IMR-90 (cell line): ENCODE measurements at regions not wholly inside any gene's neighbourhood (a gene's known extent, or its start where the extent isn't known, plus 50 kb on each side); places are given as distances from the start of the nearest gene placed in this dataset.

Experiments used
- ATAC-seq: fragments of 200-7000 bp; cut with Tn5 transposase; 2 replicates; pipeline ENCODE4 v1.9.1; 2020; ENCODE audit warnings: low read depth, mild to moderate bottlenecking, moderate library complexity
- BruUV-seq: library from RNA; stranded (reverse); fragments of 400-500 nt; replicated peaks from 2 replicates; lab custom pipeline; 2021; lab: Mats Ljungman, UMichigan
- CTCF ChIA-PET: fragments of 300-600 bp; formaldehyde crosslinking; extraction: SDS; loops from one replicate; lab custom pipeline; 2021; ENCODE audit warnings: antibody characterized with exemption; lab: Yijun Ruan, JAX
- POLR2A ChIA-PET: fragments of 300-600 bp; sonication (Branson Sonifier 250); formaldehyde crosslinking; loops from one replicate; lab custom pipeline; 2022; ENCODE audit warnings: antibody characterized with exemption; ENCODE audit not compliant: unreplicated experiment; lab: Charles Lee
- DNase-seq: peaks from one replicate; pipeline ENCODE4 v3.0.0; 2013
- H2AFZ ChIP-seq: replicated peaks from 2 replicates; pipeline ENCODE3; 2013; ENCODE audit warnings: low read length, mild to moderate bottlenecking; ENCODE audit not compliant: poor library complexity
- H2AK5ac ChIP-seq: 2 replicates; pipeline ENCODE4 v1.6.1; 2013; ENCODE audit warnings: low read depth, low read length, inconsistent platforms
- H2AK9ac ChIP-seq: replicated peaks from 2 replicates; pipeline ENCODE3; 2013; ENCODE audit warnings: mild to moderate bottlenecking, low read depth, low read length, moderate library complexity; ENCODE audit not compliant: poor library complexity
- H2BK120ac ChIP-seq: 2 replicates; pipeline ENCODE4 v1.6.1; 2013; ENCODE audit warnings: low read depth, low read length, inconsistent platforms
- H2BK15ac ChIP-seq: 3 replicates; pipeline ENCODE4 v1.6.1; 2013; ENCODE audit warnings: low read depth, low read length, inconsistent platforms
- H2BK20ac ChIP-seq: 2 replicates; pipeline ENCODE4 v1.6.1; 2013; ENCODE audit warnings: low read depth, mild to moderate bottlenecking, inconsistent platforms, low read length, moderate library complexity
- H2BK5ac ChIP-seq: 2 replicates; pipeline ENCODE4 v1.6.1; 2013; ENCODE audit warnings: mild to moderate bottlenecking, low read depth, low read length, inconsistent platforms; ENCODE audit not compliant: poor library complexity, severe bottlenecking
- H3K14ac ChIP-seq: replicated peaks from 2 replicates; pipeline ENCODE4 v1.6.1; 2013; ENCODE audit warnings: low read depth, low read length, inconsistent platforms
- H3K18ac ChIP-seq: 2 replicates; pipeline ENCODE4 v1.6.1; 2013; ENCODE audit warnings: low read depth, low read length, control low read depth
- H3K23ac ChIP-seq: 2 replicates; pipeline ENCODE4 v1.6.1; 2013; ENCODE audit warnings: low read depth, low read length, inconsistent platforms
- H3K27ac ChIP-seq: 2 replicates; pipeline ENCODE4 v1.5.1; 2013; ENCODE audit warnings: mild to moderate bottlenecking, control low read depth, low read length; ENCODE audit not compliant: insufficient read depth
- H3K27me3 ChIP-seq: 2 replicates; pipeline ENCODE4 v1.6.1; 2013; ENCODE audit warnings: low read length; ENCODE audit not compliant: control insufficient read depth, insufficient read depth
- H3K36me3 ChIP-seq: 2 replicates; pipeline ENCODE4 v1.6.1; 2013; ENCODE audit warnings: low read length, mixed read lengths; ENCODE audit not compliant: control insufficient read depth, insufficient read depth
- H3K4ac ChIP-seq: 2 replicates; pipeline ENCODE4 v1.6.1; 2013; ENCODE audit warnings: low read depth, low read length, inconsistent platforms
- H3K4me1 ChIP-seq: 2 replicates; pipeline ENCODE4 v1.6.1; 2013; ENCODE audit warnings: low read length, mixed read lengths; ENCODE audit not compliant: control insufficient read depth, insufficient read depth
- H3K4me2 ChIP-seq: 2 replicates; pipeline ENCODE4 v1.6.1; 2013; ENCODE audit warnings: low read depth, mild to moderate bottlenecking, control low read depth, low read length, moderate library complexity
- H3K4me3 ChIP-seq: 2 replicates; pipeline ENCODE4 v1.5.1; 2013; ENCODE audit warnings: low read depth, mild to moderate bottlenecking, control low read depth, low read length, moderate library complexity; ENCODE audit not compliant: insufficient read depth
- H3K56ac ChIP-seq: 2 replicates; pipeline ENCODE4 v1.6.1; 2013; ENCODE audit warnings: low read length, inconsistent platforms; ENCODE audit not compliant: insufficient read depth; ENCODE audit errors: extremely low read depth
- H3K79me1 ChIP-seq, 2 experiments: 2 replicates each; pipeline ENCODE4 v1.6.1; 2013; ENCODE audit warnings: low read length in 2 of 2, inconsistent platforms in 1 of 2, low read depth in 1 of 2
- H3K9ac ChIP-seq: 2 replicates; pipeline ENCODE4 v1.6.1; 2013; ENCODE audit warnings: low read depth, low read length, control low read depth
- H3K9me1 ChIP-seq: 2 replicates; pipeline ENCODE4 v1.6.1; 2013; ENCODE audit warnings: low read length, inconsistent platforms; ENCODE audit not compliant: insufficient read depth
- H3K9me3 ChIP-seq: 2 replicates; pipeline ENCODE4 v1.6.1; 2013; ENCODE audit warnings: low read length; ENCODE audit not compliant: control insufficient read depth, insufficient read depth
- H4K20me1 ChIP-seq: 2 replicates; pipeline ENCODE4 v1.6.1; 2013; ENCODE audit warnings: low read length, inconsistent platforms; ENCODE audit not compliant: insufficient read depth
- H4K5ac ChIP-seq: 2 replicates; pipeline ENCODE4 v1.6.1; 2013; ENCODE audit warnings: mild to moderate bottlenecking, low read depth, low read length, control low read depth
- H4K8ac ChIP-seq, 2 experiments: 2 replicates each; pipeline ENCODE4 v1.6.1; 2013; ENCODE audit warnings: low read depth in 2 of 2, low read length in 2 of 2, control low read depth in 1 of 2, inconsistent platforms in 1 of 2
- H4K91ac ChIP-seq: 2 replicates; pipeline ENCODE4 v1.6.1; 2013; ENCODE audit warnings: low read depth, low read length, inconsistent platforms; ENCODE audit not compliant: insufficient read depth
- BHLHE40 ChIP-seq: fragments of 150-350 bp; IDR thresholded peaks from 2 replicates; pipeline ENCODE4 v1.6.1; 2016; ENCODE audit warnings: mild to moderate bottlenecking, low read depth, low read length
- CEBPB ChIP-seq: IDR thresholded peaks from 2 replicates; pipeline ENCODE4 v1.6.1; 2012; ENCODE audit warnings: low read depth, low read length, improper control_type of control experiment
- CHD1 ChIP-seq: IDR thresholded peaks from 2 replicates; pipeline ENCODE4 v1.6.1; 2012; ENCODE audit warnings: low read depth, low read length, improper control_type of control experiment
- CTCF ChIP-seq: conservative IDR thresholded peaks from 2 replicates; pipeline ENCODE4 v1.5.1; 2012; ENCODE audit warnings: mild to moderate bottlenecking, low read depth, low read length, improper control_type of control experiment
- ELK1 ChIP-seq: fragments of 150-350 bp; IDR thresholded peaks from 2 replicates; pipeline ENCODE4 v1.6.1; 2016; ENCODE audit warnings: low read depth, mild to moderate bottlenecking, low read length, moderate library complexity, borderline replicate concordance
- MAFK ChIP-seq: IDR thresholded peaks from 2 replicates; pipeline ENCODE4 v1.6.1; 2012; ENCODE audit warnings: low read depth, low read length, improper control_type of control experiment
- MAZ ChIP-seq: IDR thresholded peaks from 2 replicates; pipeline ENCODE4 v1.6.1; 2012; ENCODE audit warnings: low read depth, mild to moderate bottlenecking, low read length, improper control_type of control experiment, moderate library complexity, borderline replicate concordance
- MXI1 ChIP-seq: IDR thresholded peaks from 2 replicates; pipeline ENCODE4 v1.6.1; 2012; ENCODE audit warnings: low read depth, mild to moderate bottlenecking, low read length, moderate library complexity, borderline replicate concordance
- NFE2L2 ChIP-seq: fragments of 150-350 bp; IDR thresholded peaks from 2 replicates; pipeline ENCODE4 v1.6.1; 2016; ENCODE audit warnings: low read depth, mild to moderate bottlenecking, low read length
- POLR2A ChIP-seq: IDR thresholded peaks from 2 replicates; pipeline ENCODE4 v1.6.1; 2012; ENCODE audit warnings: mild to moderate bottlenecking, low read depth, low read length
- RAD21 ChIP-seq: IDR thresholded peaks from 2 replicates; pipeline ENCODE4 v1.6.1; 2012; ENCODE audit warnings: low read length, improper control_type of control experiment
- RCOR1 ChIP-seq: IDR thresholded peaks from 2 replicates; pipeline ENCODE4 v1.6.1; 2012; ENCODE audit warnings: mild to moderate bottlenecking, low read length, improper control_type of control experiment; ENCODE audit not compliant: insufficient replicate concordance
- RFX5 ChIP-seq: IDR thresholded peaks from 2 replicates; pipeline ENCODE4 v1.8.0; 2012; ENCODE audit warnings: low read depth, mild to moderate bottlenecking, low read length, moderate library complexity
- SMC3 ChIP-seq: fragments of 150-350 bp; IDR thresholded peaks from 2 replicates; pipeline ENCODE4 v1.6.1; 2016; ENCODE audit warnings: low read depth, mild to moderate bottlenecking, antibody characterized with exemption, low read length, moderate library complexity
- USF2 ChIP-seq: fragments of 150-350 bp; IDR thresholded peaks from 2 replicates; pipeline ENCODE4 v1.6.1; 2017; ENCODE audit warnings: mild to moderate bottlenecking, antibody characterized with exemption, low read length, low read depth
- WGBS, 2 experiments: methylation state at CpG; one replicate each; pipeline versions ENCODE4 v1.1.5 to v1.1.7; 2013; ENCODE audit warnings: missing lambda C conversion rate in 2 of 2; ENCODE audit not compliant: insufficient read length in 1 of 2; ENCODE audit errors: extremely low coverage in 2 of 2; 5-methylcytosine and 5-hydroxymethylcytosine counted together
- dilution Hi-C: fragments of 300-500 bp; cut with HindIII; formaldehyde crosslinking; loops from one replicate; pipeline ENCODE4 v1.14.3; 2018; ENCODE audit warnings: low sequenced_read_pairs; ENCODE audit not compliant: unreplicated experiment
- in situ Hi-C: fragments of 300-500 bp; cut with MboI; formaldehyde crosslinking; loops from 3 replicates; pipeline ENCODE4 v1.14.3; 2019; ENCODE audit warnings: low sequenced_read_pairs, inconsistent platforms, mixed read lengths
- intact Hi-C: fragments of 100-400 bp; cut with micrococcal nuclease; formaldehyde crosslinking; loops from 2 replicates; pipeline ENCODE4 v1.10.0; 2022

- in situ Hi-C loops (no loop called here), dilution Hi-C loops (no loop called here), intact Hi-C loops (no loop called here)
- Histone ChIP-seq H2BK20ac (no peak overlapping the region), H3K9me3 (no peaks in the 10 kb centered on the region), H4K8ac (no peak overlapping the region), H3K56ac (no peak overlapping the region), H3K4ac (no peak overlapping the region), H2AK9ac (no peak overlapping the region), H2BK15ac (no peak overlapping the region), H3K27ac (no peak overlapping the region), H3K14ac (no peak overlapping the region), H4K91ac (no peak overlapping the region), H3K18ac (no peak overlapping the region), H2AFZ (no peak overlapping the region), H2AK5ac (no peak overlapping the region), H3K4me3 (no peak overlapping the region), H4K5ac (no peak overlapping the region), H3K4me1 (no peaks in the 10 kb centered on the region), H3K4me2 (no peak overlapping the region), H3K9me1 (no peaks in the 10 kb centered on the region), H3K36me3 (no peaks in the 10 kb centered on the region), H3K27me3 (peaks cover 30% of the 10 kb centered on the region), H3K79me1 (no peaks in the 10 kb centered on the region), H2BK120ac (no peak overlapping the region), H2BK5ac (no peak overlapping the region), H3K23ac (no peak overlapping the region), H3K9ac (no peak overlapping the region), H4K20me1 (no peaks in the 10 kb centered on the region)
- ChIA-PET POLR2A (no interaction called here), CTCF (no interaction called here)
- BruUV-seq, result no TSS peak
- no peak for DNase-seq
- ATAC-seq, result no peak
- no peak for TF ChIP-seq USF2
- no peak for TF ChIP-seq MXI1
- no peak for TF ChIP-seq NFE2L2
- no peak for TF ChIP-seq MAZ
- TF ChIP-seq BHLHE40, result no peak
- no peak for TF ChIP-seq MAFK
- TF ChIP-seq CTCF, result no peak
- no peak for TF ChIP-seq RAD21
- TF ChIP-seq CHD1, result no peak
- TF ChIP-seq RCOR1, result no peak
- no peak for TF ChIP-seq CEBPB
- no peak for TF ChIP-seq SMC3
- TF ChIP-seq POLR2A, result no peak
- TF ChIP-seq RFX5, result no peak
- TF ChIP-seq ELK1, result no peak
- WGBS, 2 experiments, result no CpG with 5 or more reads among the region's 1 CpG
Measured at GRCh38 chr9:38305582-38305981, 86.9 kb upstream of the ALDH1B1 start.
